ENCODE measurements at regions not wholly inside any gene's neighbourhood (a gene's known extent, or its start where the extent isn't known, plus 50 kb on each side); places are given as distances from the start of the nearest gene placed in this dataset.

DNA sequence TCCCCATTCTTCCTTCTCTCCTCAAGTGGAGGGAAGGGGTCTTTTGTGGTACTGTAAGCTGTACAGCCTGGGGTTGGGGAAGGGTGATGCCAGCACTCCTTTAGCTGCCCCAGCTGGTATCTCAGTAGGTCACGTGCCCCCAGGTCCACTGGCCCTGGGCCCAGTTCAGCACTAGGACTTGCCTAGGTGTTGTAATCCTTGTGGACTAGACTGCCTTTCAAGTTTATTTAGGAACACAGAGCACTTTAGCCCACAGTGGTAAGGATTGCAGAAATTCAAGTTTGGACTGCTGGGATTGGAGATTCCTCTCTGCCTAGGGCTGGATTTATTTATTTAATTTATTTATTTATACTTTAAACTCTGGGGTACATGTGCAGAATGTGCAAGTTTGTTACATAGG is 569.6 kb downstream of the AACS start:
- Histone ChIP-seq H3K4me1 (no peaks in the 10 kb centered on the region), H3K4me3 (no peak overlapping the region), H3K36me3 (no peaks in the 10 kb centered on the region), H3K9me3 (no peaks in the 10 kb centered on the region), H3K27ac (no peak overlapping the region), H3K27me3 (no peaks in the 10 kb centered on the region)
- no peak for TF ChIP-seq POLR2A (IDR thresholded peaks at IDR 0.05)
- TF ChIP-seq CTCF (IDR thresholded peaks at IDR 0.05): no peak
- no peak for DNase-seq

- H3K4me1 ChIP-seq: no peaks in the 10 kb centered on the region
- TF ChIP-seq CTCF (IDR thresholded peaks at IDR 0.05): no peak
- no peak for TF ChIP-seq POLR2A (IDR thresholded peaks at IDR 0.05)
- no peak overlapping the region for H3K27ac ChIP-seq
- no peaks in the 10 kb centered on the region for H3K36me3 ChIP-seq
- DNase-seq: no peak
- H3K27me3 ChIP-seq: no peaks in the 10 kb centered on the region
- no peaks in the 10 kb centered on the region for H3K9me3 ChIP-seq
- no peak overlapping the region for H3K4me3 ChIP-seq
These were observed 574.6 kb downstream of the AACS start for GRCh38 chr12:125639826-125640225.

DNA sequence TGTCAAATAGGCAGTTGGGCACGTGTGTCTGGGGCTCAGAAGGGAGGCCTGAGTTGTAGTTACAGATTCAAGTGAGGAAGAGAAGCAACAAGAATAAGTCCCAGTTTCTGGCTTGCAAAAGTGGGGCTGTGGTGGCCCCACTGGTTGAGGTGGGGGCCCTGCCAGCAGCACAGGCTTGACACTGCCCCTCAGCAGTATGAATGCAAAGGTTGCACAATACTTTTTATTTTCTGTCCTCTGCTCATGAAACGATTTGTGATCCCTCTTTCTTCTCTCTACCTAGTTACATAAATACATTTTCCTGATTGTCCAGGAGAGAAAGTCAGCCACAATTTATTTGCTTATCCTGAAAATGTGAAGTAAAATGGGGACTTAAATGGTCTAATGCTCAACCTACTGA is 577.8 kb downstream of the AACS start:
- DNase-seq: no peak
- TF ChIP-seq POLR2A (IDR thresholded peaks at IDR 0.05) (no peak), CTCF (IDR thresholded peaks at IDR 0.05) (no peak)
- H3K9me3 ChIP-seq: no peaks in the 10 kb centered on the region
- H3K36me3 ChIP-seq: no peaks in the 10 kb centered on the region
- H3K4me3 ChIP-seq: no peak overlapping the region
- no peak overlapping the region for H3K27ac ChIP-seq
- no peaks in the 10 kb centered on the region for H3K27me3 ChIP-seq
- H3K4me1 ChIP-seq: no peaks in the 10 kb centered on the region

- Histone ChIP-seq H3K4me3 (no peak overlapping the region), H3K27ac (no peak overlapping the region), H3K36me3 (no peaks in the 10 kb centered on the region), H3K4me1 (no peaks in the 10 kb centered on the region), H3K27me3 (no peaks in the 10 kb centered on the region), H3K9me3 (no peaks in the 10 kb centered on the region)
- DNase-seq: no peak
- TF ChIP-seq POLR2A (IDR thresholded peaks at IDR 0.05) (no peak), CTCF (IDR thresholded peaks at IDR 0.05) (no peak)
These were observed 580.5 kb downstream of the AACS start for GRCh38 chr12:125645724-125646123.

GRCh38 chr12:125650587-125650986 is 585.4 kb downstream of the AACS start:
- Histone ChIP-seq H3K27ac (no peak overlapping the region), H3K36me3 (no peaks in the 10 kb centered on the region), H3K4me3 (no peak overlapping the region), H3K9me3 (no peaks in the 10 kb centered on the region), H3K4me1 (no peaks in the 10 kb centered on the region), H3K27me3 (no peaks in the 10 kb centered on the region)
- TF ChIP-seq POLR2A (IDR thresholded peaks at IDR 0.05): no peak
- no peak for TF ChIP-seq CTCF (IDR thresholded peaks at IDR 0.05)
- DNase-seq: no peak

DNA sequence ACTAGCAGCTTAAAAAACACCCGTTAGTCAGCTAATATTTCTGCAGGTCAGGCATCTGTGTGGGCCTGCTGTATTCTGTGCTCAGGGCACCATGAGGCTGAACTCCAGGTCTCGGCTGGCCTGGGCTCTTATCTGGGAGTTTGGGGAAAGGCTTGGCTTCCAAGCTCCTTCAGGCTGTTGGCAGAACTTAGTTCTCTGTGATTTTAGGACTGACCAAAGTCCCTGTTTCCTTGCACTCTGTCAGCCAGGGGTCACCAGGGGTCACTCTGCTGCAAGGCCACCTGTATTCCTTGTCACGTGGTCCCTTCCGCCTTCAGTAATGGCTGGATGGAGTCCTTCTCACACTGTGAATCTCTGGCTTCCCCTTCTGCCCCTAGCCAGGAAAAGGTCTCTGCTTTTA is 586.4 kb downstream of the AACS start:
- TF ChIP-seq CTCF (IDR thresholded peaks at IDR 0.05) (no peak), POLR2A (IDR thresholded peaks at IDR 0.05) (no peak)
- no peak overlapping the region for H3K4me3 ChIP-seq

More for the DNA sequence above, 586.4 kb downstream of the AACS start:
- H3K27me3 ChIP-seq: no peaks in the 10 kb centered on the region
- H3K4me1 ChIP-seq: no peaks in the 10 kb centered on the region
- DNase-seq: no peak
- H3K9me3 ChIP-seq: no peaks in the 10 kb centered on the region
- no peaks in the 10 kb centered on the region for H3K36me3 ChIP-seq
- no peak overlapping the region for H3K27ac ChIP-seq
